HG02759 (cell line): ENCODE measurements at regions not wholly inside any gene's neighbourhood (a gene's known extent, or its start where the extent isn't known, plus 50 kb on each side); places are given as distances from the start of the nearest gene placed in this dataset.
"Not testable (repeated sequence)": the region's sequence is repeated elsewhere in the genome, so short reads cannot be mapped to it uniquely, and the experiment has no call there.

Experiments used
- ATAC-seq: cut with Tn5 transposase; IDR thresholded peaks from one replicate; pipeline ENCODE4 v1.9.1; 2021; ENCODE audit warnings: mild to moderate bottlenecking, moderate library complexity; ENCODE audit not compliant: unreplicated experiment

DNA sequence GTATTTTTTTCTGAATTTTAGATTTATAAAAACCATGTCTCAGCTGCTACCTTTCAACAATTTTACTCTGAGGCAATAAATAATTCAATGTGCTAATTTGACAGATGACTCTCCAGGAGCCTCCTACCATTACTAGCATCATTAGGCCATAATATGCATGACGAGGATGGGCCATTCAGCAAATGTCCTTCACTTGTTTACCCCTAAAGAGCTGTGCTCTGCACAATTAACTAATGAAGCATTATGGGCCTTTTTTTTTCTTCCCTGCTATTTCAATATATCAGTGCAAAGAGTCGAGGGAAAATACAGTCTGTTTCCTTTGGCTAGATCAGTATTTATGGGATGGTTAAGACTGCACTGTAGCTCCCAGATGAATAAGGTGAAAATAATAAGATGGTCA, 627.2 kb downstream of the ISL1 start:
- no peak for ATAC-seq

DNA sequence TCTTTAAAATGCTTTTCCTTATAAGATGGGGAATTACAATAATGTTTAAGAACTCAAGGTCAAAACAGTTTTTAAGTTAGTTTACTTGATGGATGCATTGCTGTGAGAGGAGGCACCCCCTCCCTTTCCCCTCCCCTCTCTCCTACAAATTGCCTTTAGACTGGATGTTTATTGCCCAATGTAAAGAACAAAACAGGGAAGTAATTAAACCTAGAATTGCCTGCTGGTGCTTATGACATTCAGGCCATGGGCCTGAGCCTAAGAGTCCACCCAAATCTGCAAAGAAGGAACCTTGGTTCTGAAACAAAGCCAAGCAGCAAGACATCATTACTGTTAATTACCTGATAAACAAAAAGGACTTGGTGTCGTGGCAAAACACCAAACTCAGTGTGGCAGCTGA, 630.3 kb downstream of the ISL1 start:
- ATAC-seq: no peak

DNA sequence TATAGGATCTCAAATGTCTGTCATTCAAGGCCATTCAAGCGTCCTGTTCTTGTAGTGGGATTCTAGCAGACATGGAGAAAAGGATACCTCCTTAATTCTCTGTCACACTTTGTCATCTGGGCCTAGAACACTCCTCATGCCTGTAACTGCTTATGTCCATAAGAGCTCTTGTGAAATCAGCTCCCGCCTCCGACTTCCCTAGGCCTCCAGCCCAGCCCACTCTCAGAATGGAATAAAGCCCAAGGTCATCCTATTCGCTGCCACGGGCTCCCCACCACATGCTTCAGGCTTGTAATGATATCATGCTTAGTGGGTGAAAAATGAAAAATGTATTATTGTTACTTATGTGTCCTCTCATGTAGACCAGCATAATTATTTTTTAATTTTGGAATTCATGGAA, 632.5 kb downstream of the ISL1 start:
- no peak for ATAC-seq

DNA sequence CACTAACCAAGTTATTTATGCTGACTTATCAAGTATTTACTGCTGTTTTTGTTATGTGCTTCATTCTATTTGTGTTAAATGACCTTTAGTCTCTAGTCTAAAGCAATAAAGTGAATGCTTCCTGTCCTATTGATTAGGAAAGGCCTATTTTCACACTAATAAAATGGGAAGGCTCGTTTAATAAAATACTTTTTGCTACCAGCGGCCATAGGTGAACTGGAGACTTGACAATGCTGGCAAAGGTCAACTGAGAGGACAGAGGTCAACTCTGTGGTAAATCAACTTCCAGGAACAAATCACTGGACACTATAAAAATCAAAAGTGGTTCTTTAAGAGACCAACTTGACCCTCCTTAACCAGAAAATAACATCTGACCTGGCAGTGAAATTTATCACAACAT, 634.3 kb downstream of the ISL1 start:
- no peak for ATAC-seq

DNA sequence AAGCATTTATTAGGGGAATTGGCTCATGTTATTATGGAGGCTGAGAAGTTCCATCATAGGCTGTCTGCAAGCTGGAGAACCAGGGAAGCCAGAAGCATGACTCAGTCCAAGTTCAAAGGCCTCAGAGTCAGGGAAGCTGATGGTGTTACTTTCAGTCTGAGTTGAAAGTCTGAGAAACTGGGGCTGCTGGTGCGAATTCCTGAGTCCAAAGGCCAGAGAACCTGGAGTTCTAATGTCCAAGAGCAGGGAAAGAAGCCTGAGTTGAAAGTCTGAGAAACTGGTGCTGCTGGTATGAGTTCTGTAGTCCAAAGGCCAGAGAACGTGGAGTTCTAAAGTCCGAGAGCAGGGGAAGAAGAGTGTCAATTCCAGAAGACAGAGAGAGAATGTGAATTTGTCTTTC, 641.1 kb downstream of the ISL1 start:
- no peak for ATAC-seq

DNA sequence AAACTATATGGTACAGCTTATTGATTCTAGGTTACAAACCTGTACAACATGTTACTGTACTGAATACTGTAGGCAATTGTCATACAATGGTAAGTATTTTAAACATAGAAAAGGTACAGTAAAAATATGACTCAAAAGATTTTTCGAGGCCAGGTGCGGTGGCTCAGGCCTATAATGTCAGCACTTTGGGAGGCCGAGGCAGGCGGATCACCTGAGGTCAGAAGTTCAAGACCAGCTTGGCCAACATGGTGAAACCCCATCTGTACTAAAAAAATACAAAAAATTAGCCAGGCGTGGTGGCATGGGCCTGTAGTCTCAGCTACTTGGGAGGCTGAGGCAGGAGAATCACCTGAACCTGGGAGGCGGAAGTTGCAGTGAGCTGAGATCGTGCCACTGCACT, 646.6 kb downstream of the ISL1 start:
- ATAC-seq: not testable (repeated sequence)

DNA sequence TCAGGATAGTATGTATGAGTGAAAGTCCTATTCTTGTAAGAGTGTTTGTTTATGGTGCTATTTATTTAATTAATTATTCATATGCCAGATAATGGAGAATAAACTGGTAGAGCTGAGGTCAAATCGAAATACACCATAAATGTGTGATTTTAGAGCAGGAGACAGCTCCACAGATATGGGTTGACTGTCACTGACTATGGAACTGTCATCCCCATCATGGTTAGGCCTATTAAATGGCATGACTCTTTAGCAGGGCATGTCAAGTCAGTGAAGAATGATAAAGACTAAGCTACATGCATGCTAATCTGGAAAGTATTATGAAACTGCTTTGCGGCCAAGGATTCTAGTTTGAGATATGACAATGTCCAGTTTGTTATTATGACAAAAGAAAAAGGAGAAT, 658.6 kb downstream of the ISL1 start:
- ATAC-seq: no peak

DNA sequence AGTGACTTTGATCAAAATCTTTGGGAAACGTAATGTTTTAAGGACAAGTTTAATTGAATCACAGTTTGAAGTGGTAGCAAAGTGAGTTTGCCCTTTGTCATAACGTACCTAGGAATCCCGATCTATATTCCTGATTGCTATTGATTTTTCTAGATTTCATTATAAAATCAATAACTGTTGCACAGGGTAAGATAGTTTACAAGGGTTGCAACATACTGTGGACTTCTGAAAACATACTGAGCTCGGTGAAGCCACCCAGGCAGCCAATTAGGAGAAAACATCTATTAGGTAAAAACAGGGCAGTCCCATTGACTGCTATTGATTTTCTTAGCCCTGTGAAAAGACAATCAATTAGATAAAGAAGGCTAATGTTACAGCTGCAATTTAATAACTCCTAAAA, 659.9 kb downstream of the ISL1 start:
- ATAC-seq: no peak

DNA sequence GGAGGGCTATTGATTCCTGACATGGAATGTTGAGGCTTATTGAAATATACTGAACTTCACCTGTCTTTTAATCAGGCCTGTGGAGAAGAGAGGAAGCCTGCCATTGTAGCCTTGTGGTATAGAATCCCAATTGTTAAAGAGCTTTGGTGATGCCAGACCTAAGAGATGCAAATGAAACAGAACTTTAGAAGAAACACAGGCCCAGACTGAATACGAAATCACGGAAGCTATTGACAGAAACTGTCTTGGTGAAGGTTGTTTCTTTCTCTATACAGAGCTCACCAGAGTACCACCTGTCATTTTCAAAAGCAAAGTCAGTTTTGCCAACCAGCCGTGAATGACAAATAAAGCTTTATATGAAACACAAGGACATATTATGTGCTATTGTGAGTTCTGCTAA, 660.3 kb downstream of the ISL1 start:
- ATAC-seq: no peak

DNA sequence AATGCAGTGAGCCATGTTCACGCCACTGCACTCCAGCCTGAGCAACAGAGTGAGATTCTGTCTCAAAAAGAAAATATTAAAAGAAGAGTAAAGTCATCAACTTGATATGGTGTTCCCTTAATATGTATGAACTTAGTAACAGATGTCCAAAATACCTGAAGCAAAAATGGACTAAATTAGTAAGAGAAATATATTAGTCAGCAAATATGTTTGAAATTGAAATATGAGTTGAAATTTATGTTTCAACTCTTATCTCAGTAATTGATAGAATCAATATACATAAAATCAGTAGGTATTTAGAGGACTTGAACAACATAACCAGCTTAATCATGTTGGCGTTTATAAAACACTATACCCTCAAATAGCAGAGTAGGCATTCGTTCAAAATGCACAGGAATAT, 668.5 kb downstream of the ISL1 start:
- ATAC-seq: no peak

DNA sequence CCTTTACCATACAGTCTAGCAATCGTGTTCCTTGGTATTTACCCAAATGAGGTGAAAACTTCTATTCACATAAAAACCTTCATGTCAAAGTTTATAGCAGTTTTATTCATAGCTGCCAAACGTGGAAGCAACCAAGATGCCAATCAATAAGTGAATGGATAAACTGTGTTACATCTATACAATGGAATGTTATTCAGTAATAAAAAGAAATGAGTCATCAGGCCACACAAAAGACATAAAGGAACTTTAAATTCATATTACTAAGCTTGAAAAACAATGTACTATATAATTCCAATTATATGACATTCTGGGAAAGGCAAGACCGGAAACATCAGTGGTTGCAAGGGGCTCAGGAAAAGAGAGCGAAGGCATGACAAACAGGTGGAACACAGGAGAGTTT, 679.9 kb downstream of the ISL1 start:
- ATAC-seq: no peak

DNA sequence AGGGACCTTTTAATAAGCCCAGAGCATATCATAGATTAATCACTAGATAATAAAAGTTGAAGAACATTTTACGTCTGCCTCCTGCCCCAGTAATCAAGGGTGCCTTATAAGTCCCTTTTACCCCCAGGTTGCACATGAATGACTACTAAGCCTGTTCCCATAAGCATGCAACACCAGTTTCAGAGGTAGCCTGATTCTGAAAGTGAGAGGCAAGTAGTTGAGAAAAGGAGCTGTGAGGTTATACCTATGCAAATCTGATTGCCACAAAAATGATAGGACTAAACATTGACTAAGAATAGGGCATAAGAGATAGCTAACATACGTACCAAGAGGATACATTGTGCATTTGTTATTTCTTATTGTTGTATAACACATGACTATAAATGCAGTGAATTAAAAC, 681.9 kb downstream of the ISL1 start:
- no peak for ATAC-seq

DNA sequence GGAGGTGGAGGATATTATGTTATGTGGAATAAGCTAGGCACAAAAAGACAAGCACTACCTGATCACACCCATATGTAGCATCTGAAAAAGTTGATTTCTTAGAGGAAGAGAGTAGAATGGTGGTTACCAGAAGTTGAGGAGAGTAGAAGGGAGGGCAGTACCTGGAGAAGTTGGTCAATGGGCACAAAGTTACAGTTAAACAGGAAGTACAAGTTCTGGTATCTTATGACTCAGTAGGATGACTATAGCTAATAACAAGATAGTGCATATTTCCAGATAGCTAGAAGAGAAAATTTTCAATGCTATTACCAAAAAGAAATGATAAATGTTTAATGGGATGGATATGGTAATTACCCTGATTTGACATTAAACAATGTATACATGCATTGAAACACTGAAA, 686.7 kb downstream of the ISL1 start:
- ATAC-seq: no peak

DNA sequence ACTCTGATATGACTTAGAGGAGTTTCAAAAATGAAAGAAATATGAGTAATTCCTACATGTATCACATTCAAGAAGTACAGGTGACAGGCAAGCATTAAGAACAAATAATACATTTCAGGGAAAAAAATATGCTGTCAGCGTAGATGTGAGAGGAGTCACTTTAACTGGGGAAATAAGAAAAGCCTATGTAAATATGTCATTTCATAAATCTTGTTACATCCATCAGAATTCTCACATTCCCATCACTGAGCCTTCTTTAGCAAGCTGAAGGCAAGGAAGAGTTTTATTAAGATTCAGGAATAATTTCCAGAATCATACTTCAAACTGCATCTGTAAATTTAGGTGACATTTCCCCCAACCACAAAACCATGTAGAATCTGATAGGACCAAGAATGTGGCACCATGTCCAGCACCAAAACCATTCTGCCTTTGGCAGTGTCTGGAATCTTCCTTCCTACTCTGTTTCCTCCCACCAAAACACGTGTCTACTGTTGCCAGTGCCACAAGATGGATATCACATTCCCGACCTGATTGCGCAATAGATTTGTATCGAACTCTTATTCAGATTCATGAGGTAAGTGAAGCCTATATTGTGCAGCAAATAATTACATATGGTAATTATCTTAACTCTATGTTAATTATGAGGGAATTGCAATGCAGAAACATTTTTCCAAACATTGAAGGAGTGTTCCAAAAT, 690.9 kb downstream of the ISL1 start:
- no peak for ATAC-seq

DNA sequence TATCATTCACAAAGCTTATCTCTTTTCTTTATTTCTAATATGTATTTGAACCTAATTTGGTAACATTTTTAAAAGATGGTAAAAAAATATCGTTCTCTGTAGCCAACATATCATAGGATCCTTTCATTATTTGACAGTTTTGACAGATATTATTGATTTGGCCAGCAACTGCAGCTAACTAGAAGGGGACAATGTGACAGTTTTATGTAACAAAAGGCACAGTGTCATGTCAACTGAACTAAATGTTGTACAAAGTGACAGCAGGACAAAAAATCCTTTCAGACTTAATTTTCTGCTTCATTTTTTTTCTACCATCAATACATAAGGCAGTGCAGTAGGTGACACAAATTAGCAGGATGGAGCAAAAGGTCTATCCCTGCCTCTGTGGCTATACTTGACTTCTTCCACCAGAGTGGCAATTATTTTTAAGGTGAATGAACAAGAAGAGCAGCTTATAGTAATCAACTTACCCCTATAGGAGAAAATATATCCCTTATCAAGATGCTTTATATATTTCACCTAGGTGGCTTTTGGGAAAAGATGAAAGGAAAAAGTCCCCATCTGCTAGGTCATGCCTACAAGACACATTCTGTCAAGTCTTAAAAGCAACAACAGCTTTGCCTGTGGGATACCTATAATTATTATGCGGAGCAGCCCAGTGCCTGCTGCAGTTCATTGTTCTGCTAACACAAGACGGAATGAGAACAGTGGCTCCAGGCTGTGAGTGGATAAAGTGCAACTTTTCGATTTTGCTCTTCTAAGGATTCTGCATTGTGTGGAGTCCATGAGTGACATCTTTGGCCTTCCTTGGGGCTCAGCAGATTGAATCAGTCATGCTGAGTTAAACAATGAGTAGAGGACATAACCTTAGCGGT, 694.9 kb downstream of the ISL1 start:
- ATAC-seq: no peak

DNA sequence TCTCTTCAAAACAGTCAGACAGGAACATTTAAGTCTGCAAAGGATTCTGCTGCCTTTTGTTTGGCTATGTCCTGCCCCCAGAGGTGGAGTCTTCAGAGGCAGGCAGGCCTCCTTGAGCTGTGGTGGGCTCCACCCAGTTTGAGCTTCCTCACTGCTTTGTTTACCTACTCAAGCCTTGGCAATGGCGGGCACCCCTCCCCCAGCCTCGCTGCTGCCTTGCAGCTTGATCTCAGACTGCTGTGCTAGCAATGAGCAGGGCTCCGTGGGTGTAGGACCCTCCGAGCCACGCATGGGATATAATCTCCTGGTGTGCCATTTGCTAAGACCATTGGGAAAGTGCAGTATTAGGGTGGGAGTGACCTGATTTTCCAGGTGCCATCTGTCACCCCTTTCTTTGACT, 685.4 kb upstream of the ITGA1 start:
- ATAC-seq: not testable (repeated sequence)

DNA sequence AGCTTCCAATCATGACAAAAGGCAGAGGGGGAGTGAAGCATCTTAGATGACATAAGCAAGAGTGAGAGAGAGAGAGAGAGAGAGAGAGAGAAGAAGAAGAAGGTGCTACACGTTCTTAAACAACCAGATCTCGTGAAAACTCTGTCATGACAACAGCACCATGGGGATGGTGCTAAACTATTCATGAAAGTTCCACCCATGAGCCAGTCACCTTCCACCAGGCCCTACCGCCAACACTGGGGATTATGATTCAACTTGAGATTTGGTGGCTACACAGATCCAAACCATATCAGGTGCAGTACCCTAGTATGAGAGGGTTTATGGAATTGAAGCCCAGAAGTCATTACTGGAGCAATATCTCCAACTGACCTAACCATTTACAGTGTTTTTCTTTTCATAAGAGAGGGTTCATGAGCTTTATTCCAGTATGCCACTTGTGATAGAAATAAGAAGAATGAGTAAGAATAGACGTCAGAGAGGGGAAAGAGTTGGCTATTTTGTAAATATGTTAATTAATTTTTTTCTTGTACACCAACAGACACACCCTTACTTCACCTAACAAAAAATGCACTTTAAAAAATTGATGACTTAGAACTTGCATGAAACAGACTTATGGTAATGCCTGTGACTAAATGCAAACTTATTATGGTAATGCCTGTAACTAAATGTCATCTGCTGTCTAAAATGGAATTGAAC, 680.4 kb upstream of the ITGA1 start:
- ATAC-seq: no peak

DNA sequence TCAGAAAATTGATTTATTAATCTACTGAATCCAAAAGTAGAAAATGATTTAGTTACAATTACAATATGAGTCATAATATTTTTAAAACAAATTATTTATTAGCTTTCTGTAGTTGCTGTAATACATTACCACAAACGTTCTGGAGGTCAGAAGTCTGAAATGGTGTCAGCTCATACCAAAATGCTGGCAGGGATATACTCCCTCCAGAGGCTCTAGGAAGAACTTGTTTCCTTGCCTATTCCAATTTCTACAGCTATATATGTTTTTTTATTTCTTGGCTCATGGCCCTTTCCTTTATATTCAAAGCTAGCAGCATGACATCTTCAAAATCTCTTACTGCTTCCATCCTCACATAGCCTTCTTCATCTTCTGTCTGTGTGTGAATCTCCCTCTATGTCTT, 667.9 kb upstream of the ITGA1 start:
- ATAC-seq: no peak

DNA sequence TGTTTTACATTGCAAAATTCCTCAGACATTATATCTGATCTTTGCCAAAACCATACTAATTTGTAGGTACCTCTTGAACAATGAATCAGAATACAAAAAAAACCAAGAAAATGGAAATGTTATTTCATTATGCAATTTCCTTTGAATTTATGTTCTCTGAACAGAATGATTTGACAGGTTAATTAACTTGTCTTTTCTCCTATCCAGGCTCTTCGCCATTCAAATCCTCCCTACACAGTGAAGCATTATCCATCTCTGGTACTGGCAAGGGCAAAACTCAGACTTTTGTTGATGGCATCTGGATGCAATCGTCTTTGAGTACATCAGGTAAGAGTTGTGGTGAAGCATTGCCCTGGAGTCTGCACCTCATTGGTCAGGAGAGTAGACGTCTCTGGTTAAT, 655.7 kb upstream of the ITGA1 start:
- no peak for ATAC-seq

DNA sequence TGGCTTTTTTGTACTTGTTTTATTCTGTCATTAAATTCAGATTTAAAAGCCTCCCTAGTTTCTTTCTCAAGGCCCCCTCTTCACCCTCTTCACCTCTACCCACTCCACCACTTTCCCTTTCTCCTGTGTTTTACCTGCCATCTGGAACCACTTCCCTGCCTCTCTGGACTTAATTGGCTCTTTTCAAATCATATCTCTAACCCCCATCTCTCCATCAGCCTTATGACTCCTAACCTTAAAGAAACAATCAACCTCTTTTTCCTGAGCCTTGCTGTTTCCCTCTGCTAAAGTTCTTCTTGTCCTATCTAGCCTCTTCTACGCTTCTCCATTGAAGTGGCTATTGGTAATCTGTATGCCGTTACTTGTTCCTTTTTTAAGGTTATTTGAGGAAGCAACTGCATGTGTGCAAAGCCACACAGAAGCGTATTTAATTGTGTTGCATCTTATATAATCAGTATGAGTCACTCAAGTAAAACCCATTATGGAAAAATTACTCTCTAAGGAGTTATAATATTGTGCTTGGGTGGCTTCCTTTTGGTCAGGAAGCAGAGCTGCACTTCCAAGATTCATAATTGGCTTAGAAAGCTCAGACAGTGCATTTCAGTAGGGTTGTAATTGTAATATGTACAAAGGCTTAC, 653.6 kb upstream of the ITGA1 start:
- ATAC-seq: no peak

DNA sequence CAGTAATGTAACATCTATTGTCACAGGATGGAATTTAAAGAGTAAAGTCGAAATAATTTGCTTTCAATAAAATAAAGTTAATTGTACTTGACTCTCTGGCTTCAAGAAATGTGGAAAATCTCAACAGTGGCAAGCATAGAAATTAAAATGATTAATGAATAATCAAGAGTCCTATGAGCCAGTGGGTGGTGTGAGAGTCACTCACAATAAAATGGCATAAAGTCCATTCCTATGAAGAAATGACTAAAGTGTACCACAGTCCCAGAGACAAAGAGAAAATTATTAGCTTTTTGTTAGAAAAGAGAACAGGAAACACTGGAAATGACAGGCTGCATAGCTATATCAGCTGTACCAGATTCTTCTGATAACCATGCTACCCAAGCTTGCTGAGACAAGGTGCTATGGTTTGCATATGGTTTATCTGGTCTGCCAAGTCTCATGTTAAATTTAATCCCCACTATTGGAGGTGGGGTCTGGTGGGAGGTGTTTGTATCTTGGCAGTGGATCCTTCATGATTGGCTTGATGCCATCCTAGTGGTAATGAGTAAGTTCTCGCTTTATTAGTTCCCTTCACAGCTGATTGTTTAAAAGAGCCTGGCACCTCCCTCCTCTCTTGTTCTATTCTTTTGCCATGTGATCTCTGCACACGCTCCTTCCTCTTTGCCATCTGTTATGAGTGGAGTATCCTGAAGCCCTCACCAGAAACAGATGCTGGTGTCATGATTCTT, 647.7 kb upstream of the ITGA1 start:
- ATAC-seq: no peak
